ENCODE measurements at regions not wholly inside any gene's neighbourhood (a gene's known extent, or its start where the extent isn't known, plus 50 kb on each side); places are given as distances from the start of the nearest gene placed in this dataset.
"Not testable (repeated sequence)": the region's sequence is repeated elsewhere in the genome, so short reads cannot be mapped to it uniquely, and the experiment has no call there.

DNA sequence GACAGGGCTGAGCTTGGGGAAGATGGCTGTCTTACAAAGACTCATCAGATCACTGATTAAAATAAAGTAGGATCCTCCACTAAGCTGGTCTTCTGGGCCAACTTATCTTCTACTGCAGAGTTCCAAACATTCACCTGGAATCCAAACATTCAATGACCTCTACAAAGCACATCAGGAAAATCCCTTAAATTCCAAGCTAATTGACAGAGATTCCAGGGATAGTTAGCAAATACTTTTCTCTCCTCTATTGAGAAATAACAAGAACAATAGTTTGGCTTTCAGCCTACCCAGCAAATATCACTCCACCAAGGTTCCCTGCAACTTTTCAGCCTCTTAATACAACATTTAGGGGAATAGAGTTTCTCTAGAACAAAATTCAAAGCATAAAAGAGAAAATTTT lies 140.6 kb upstream of the LIFR start:
- Histone ChIP-seq H3K4me3 (ENCODE audit: low read length) (no peak overlapping the region), H3K36me3 (ENCODE audit: control insufficient read depth, insufficient read depth, low read length) (no peaks in the 10 kb centered on the region), H3K27me3 (ENCODE audit: control insufficient read depth, insufficient read depth, low read length) (no peaks in the 10 kb centered on the region), H3K9me3 (ENCODE audit: control insufficient read depth, insufficient read depth, low read length) (no peaks in the 10 kb centered on the region), H3K27ac (ENCODE audit: low read length) (no peak overlapping the region), H3K4me1 (ENCODE audit: control insufficient read depth, insufficient read depth, low read length) (no peaks in the 10 kb centered on the region)
- DNase-seq (ENCODE audit: low read depth, low spot score) = peak; percentile 5

DNA sequence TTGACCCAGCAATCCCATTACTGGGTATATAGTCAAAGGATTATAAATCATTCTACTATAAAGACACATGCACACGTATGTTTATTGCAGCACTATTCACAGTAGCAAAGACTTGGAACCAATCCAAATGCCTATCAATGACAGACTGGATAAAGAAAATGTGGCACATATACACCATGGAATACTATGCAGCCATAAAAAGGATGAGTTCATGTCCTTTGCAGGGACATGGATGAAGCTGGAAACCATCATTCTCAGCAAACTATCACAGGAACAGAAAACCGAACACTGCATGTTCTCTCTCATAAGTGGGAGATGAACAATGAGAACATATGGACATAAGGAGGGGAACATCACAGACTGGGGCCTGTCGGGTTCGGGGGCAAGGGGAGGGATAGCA lies 140.3 kb upstream of the OSMR start:
- WGBS (ENCODE audit: insufficient coverage, insufficient read length) = no CpG with 5 or more reads among the region's 4 CpGs
- not testable (repeated sequence) for H3K36me3 ChIP-seq (ENCODE audit: control insufficient read depth, insufficient read depth, low read length); H3K9me3 ChIP-seq (ENCODE audit: control insufficient read depth, insufficient read depth, low read length); DNase-seq (ENCODE audit: low read depth, low spot score); H3K4me3 ChIP-seq (ENCODE audit: low read length); H3K4me1 ChIP-seq (ENCODE audit: control insufficient read depth, insufficient read depth, low read length); H3K27me3 ChIP-seq (ENCODE audit: control insufficient read depth, insufficient read depth, low read length); H3K27ac ChIP-seq (ENCODE audit: low read length)

DNA sequence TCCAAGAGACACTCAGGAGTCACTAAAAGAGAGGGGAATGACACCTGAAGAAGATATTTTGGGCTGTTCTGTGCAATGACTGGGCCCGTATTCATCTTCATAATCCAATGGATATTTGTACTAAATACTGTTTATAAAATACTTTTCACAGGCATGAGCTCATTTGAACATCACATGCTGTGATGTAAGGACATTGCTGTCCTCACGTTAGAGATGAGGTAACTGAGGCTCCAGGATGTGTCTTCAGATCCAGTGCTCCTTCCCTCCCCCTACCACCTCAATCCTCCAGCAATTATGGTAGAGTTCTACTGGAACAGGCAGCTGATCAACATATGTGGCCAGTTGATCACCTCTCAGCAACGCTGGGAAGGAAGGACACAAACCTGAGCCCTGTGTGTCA lies 139.4 kb upstream of the OSMR start:
- H3K4me3 ChIP-seq (ENCODE audit: low read length) = no peak overlapping the region
- no peaks in the 10 kb centered on the region for H3K9me3 ChIP-seq (ENCODE audit: control insufficient read depth, insufficient read depth, low read length)
- H3K27ac ChIP-seq (ENCODE audit: low read length) = no peak overlapping the region
- DNase-seq (ENCODE audit: low read depth, low spot score) = no peak
- no peaks in the 10 kb centered on the region for H3K4me1 ChIP-seq (ENCODE audit: control insufficient read depth, insufficient read depth, low read length)
- no peaks in the 10 kb centered on the region for H3K36me3 ChIP-seq (ENCODE audit: control insufficient read depth, insufficient read depth, low read length)
- no peaks in the 10 kb centered on the region for H3K27me3 ChIP-seq (ENCODE audit: control insufficient read depth, insufficient read depth, low read length)
- WGBS (ENCODE audit: insufficient coverage, insufficient read length) = no CpG with 5 or more reads among the region's 3 CpGs

DNA sequence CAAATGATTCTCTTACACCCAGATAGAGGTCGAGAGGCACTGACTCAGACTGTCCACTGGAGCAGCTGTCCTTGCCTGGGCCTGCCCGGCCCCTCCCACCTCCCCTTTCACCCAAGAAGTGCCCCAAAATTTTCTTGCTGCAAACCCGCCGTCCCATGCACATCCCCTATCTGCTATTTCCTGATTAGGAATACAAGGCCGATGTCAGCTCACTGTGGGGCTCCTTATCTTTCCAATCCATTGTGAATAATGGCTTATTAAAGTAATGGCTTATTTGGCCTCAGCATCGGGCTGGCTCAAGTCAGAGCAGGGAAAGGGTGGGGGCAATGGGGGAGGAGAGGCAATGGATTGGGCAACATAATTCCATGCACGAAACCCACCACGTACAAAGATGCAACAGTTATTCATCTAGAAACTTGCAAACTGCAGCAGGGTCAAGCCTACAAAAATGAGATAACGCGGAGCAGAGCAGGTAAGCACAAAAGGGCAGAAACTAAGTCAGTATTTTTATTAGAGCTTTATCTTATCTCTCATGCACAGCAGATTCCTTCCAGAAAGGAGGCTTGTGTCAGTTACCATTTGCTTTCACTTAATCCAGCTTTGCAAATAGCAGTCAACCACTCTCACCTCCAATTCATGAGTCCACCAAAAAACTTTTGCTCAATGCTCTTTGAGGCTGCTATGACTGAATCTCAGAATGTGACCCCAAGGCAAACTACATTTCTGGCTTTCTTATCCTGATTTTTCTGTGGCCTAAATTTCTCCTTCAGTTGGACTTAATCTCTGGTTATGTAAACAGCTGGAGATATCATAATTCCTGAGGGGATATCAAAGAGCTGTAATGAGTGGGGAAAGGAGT lies 138.2 kb upstream of the OSMR start:
- Histone ChIP-seq H3K4me1 (ENCODE audit: control insufficient read depth, insufficient read depth, low read length) (no peaks in the 10 kb centered on the region), H3K9me3 (ENCODE audit: control insufficient read depth, insufficient read depth, low read length) (no peaks in the 10 kb centered on the region), H3K36me3 (ENCODE audit: control insufficient read depth, insufficient read depth, low read length) (no peaks in the 10 kb centered on the region), H3K4me3 (ENCODE audit: low read length) (no peak overlapping the region), H3K27me3 (ENCODE audit: control insufficient read depth, insufficient read depth, low read length) (no peaks in the 10 kb centered on the region), H3K27ac (ENCODE audit: low read length) (no peak overlapping the region)
- WGBS (ENCODE audit: insufficient coverage, insufficient read length) = no CpG with 5 or more reads among the region's 10 CpGs
- DNase-seq (ENCODE audit: low read depth, low spot score) = no peak

DNA sequence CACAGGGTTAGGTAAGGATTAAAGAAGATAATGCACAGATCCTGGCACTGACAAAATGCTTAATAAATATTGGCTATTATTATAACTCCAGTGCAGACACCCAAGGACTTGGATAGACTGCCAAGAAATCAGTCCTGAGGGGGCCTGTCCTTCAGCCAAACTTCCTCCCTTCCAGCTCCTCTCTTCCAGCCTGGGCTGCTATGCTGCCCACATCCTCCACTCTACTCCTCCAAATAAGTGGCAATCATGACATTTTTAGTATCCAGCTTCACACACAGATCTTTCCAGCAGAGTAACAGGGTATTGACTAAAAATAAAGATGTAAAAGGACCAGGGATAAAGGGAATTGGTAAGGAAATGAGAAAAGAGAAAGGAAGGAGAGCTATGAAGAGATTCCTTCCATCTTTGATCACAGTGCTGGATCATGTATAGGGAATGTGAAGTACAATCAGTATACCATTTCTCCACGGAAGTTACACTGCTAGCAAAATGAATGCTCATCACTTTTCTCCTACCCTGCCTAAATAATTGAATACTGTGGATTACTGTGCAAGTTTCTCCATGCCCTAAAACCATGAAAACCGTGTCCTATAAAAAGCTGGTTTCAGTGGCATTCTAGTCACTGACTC lies 136.0 kb upstream of the OSMR start:
- DNase-seq (ENCODE audit: low read depth, low spot score) = no peak
- no CpG with 5 or more reads among the region's 2 CpGs for WGBS (ENCODE audit: insufficient coverage, insufficient read length)
- Histone ChIP-seq H3K4me1 (ENCODE audit: control insufficient read depth, insufficient read depth, low read length) (no peaks in the 10 kb centered on the region), H3K27ac (ENCODE audit: low read length) (no peak overlapping the region), H3K9me3 (ENCODE audit: control insufficient read depth, insufficient read depth, low read length) (no peaks in the 10 kb centered on the region), H3K27me3 (ENCODE audit: control insufficient read depth, insufficient read depth, low read length) (no peaks in the 10 kb centered on the region), H3K4me3 (ENCODE audit: low read length) (no peak overlapping the region), H3K36me3 (ENCODE audit: control insufficient read depth, insufficient read depth, low read length) (no peaks in the 10 kb centered on the region)

DNA sequence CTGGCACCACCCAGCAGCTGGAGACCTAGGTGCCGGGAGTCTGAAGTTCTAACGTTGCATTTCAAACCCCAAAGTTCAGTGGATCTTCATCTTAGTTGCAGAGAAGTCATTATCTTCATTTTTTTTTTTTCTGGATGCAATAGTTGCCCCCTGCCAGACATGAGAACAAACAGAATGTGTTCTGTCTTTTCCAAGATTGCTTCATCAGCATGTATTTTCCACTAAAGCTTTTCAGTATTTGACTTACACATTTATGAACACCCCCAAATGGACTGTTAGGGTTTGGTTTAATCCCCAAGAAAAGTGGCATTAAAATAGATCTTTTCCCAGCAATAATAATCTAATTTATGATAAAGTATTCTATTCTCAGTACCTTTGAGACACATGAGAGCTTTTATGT lies 135.2 kb upstream of the OSMR start:
- Histone ChIP-seq H3K4me3 (ENCODE audit: low read length) (no peak overlapping the region), H3K27me3 (ENCODE audit: control insufficient read depth, insufficient read depth, low read length) (no peaks in the 10 kb centered on the region), H3K9me3 (ENCODE audit: control insufficient read depth, insufficient read depth, low read length) (no peaks in the 10 kb centered on the region), H3K4me1 (ENCODE audit: control insufficient read depth, insufficient read depth, low read length) (no peaks in the 10 kb centered on the region), H3K36me3 (ENCODE audit: control insufficient read depth, insufficient read depth, low read length) (no peaks in the 10 kb centered on the region), H3K27ac (ENCODE audit: low read length) (no peak overlapping the region)
- no CpG with 5 or more reads among the region's 2 CpGs for WGBS (ENCODE audit: insufficient coverage, insufficient read length)
- no peak for DNase-seq (ENCODE audit: low read depth, low spot score)

DNA sequence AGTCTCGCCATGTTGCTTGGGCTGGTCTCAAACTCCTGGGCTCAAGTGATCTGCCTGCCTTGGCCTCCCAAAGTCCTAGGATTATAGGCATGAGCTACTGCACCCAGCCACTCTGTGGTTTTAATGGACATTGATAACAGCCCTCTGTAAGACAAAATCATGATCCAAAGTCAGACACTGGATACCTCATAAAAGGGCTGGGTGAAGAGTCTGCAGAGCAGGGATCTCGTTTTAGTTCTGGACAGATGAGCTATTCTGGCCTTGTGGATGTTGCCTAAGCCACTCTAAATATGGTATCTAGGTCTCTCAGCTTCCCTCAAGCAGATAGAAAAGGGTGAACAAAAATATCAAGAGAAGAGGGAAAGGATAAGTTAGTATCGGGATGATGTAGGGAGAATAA lies 133.4 kb upstream of the OSMR start:
- Histone ChIP-seq H3K27me3 (ENCODE audit: control insufficient read depth, insufficient read depth, low read length) (no peaks in the 10 kb centered on the region), H3K36me3 (ENCODE audit: control insufficient read depth, insufficient read depth, low read length) (no peaks in the 10 kb centered on the region), H3K27ac (ENCODE audit: low read length) (no peak overlapping the region), H3K9me3 (ENCODE audit: control insufficient read depth, insufficient read depth, low read length) (no peaks in the 10 kb centered on the region), H3K4me1 (ENCODE audit: control insufficient read depth, insufficient read depth, low read length) (no peaks in the 10 kb centered on the region), H3K4me3 (ENCODE audit: low read length) (no peak overlapping the region)
- 100% methylated on average over 1 of the region's 3 CpGs for WGBS (ENCODE audit: insufficient coverage, insufficient read length)
- DNase-seq (ENCODE audit: low read depth, low spot score) = no peak

DNA sequence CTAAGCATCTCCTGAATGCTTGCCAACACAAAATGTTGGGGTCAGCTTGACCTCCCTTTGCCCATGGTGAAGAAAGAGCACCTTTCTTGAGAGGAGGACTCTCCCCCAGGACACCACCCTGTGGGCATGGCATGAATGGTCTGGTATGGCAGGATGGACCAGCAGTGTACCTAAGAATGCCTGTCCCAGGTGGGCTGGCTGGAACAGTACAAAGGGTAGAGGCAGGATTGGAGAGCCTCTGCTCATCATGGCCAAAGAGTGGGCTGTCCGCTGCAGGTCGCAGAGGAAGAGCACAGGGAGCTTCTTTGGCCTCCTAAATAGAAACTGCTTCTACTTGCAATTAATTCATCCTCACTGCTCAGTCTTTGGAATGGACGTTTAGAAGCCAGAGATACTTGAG lies 131.6 kb upstream of the OSMR start:
- no peaks in the 10 kb centered on the region for H3K9me3 ChIP-seq (ENCODE audit: control insufficient read depth, insufficient read depth, low read length)
- no CpG with 5 or more reads among the region's 3 CpGs for WGBS (ENCODE audit: insufficient coverage, insufficient read length)
- H3K27ac ChIP-seq (ENCODE audit: low read length) = no peak overlapping the region
- no peaks in the 10 kb centered on the region for H3K4me1 ChIP-seq (ENCODE audit: control insufficient read depth, insufficient read depth, low read length)
- DNase-seq (ENCODE audit: low read depth, low spot score) = no peak
- H3K27me3 ChIP-seq (ENCODE audit: control insufficient read depth, insufficient read depth, low read length) = no peaks in the 10 kb centered on the region
- H3K4me3 ChIP-seq (ENCODE audit: low read length) = no peak overlapping the region
- no peaks in the 10 kb centered on the region for H3K36me3 ChIP-seq (ENCODE audit: control insufficient read depth, insufficient read depth, low read length)

DNA sequence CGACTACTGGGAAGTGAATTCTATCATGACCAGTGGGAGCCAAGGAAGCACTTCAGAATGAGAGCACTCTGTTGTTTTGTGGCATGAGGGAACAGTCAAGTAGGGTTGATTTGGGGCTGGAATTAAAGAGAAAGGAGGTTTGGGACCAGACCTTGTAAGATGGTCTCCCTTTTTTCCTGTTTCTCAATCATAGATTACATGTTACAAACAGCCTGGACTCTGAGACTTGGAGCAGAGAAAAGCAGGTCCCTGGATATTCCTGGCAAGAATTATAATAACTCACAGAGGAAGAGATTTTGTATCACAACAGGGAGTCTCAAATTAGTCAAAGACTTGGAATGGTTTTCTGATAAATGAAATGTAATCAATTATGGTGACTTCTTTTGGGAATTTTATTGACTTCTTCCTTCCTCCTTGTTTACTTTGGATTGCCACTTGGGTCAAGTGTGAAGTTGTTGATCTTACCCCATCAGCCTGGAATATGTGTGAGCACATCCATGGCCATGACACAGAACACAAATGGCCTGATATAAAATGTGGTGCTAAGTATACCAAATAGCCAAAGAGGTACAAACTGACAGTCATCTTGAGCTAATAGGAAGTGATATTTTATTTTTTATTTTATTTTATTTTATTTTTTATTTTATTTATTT lies 131.0 kb upstream of the OSMR start:
- no CpG with 5 or more reads among the region's 1 CpG for WGBS (ENCODE audit: insufficient coverage, insufficient read length)
- DNase-seq (ENCODE audit: low read depth, low spot score) = no peak
- Histone ChIP-seq H3K27me3 (ENCODE audit: control insufficient read depth, insufficient read depth, low read length) (no peaks in the 10 kb centered on the region), H3K27ac (ENCODE audit: low read length) (no peak overlapping the region), H3K4me1 (ENCODE audit: control insufficient read depth, insufficient read depth, low read length) (no peaks in the 10 kb centered on the region), H3K9me3 (ENCODE audit: control insufficient read depth, insufficient read depth, low read length) (no peaks in the 10 kb centered on the region), H3K36me3 (ENCODE audit: control insufficient read depth, insufficient read depth, low read length) (no peaks in the 10 kb centered on the region), H3K4me3 (ENCODE audit: low read length) (no peak overlapping the region)

DNA sequence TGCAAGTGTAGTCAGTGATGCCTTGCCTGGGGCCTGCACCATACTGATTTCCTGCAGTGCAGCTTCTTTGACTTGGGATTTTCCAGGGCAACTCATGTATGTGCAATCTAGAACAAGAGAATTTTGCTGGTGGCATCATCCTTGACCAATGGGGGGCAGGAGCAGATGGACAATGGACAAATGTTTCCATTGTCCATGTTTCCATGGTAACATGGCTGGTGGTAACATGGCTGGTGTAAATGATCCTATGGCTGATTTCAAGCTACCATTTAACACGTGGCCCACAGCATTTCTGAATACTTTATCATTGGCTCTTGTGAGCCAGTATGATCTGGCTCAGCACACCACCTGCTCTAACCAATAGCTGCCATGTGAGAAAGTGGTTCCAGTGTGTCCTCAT lies 130.1 kb upstream of the OSMR start:
- Histone ChIP-seq H3K36me3 (ENCODE audit: control insufficient read depth, insufficient read depth, low read length) (no peaks in the 10 kb centered on the region), H3K27me3 (ENCODE audit: control insufficient read depth, insufficient read depth, low read length) (no peaks in the 10 kb centered on the region), H3K4me3 (ENCODE audit: low read length) (no peak overlapping the region), H3K9me3 (ENCODE audit: control insufficient read depth, insufficient read depth, low read length) (no peaks in the 10 kb centered on the region), H3K27ac (ENCODE audit: low read length) (no peak overlapping the region), H3K4me1 (ENCODE audit: control insufficient read depth, insufficient read depth, low read length) (no peaks in the 10 kb centered on the region)
- WGBS (ENCODE audit: insufficient coverage, insufficient read length) = no CpG with 5 or more reads among the region's 1 CpG
- DNase-seq (ENCODE audit: low read depth, low spot score) = no peak

Measured in iPS DF 6.9 (cell line).